SK-N-SH treated with all-trans-retinoic acid at 6 μM for 48 hours (cell line): ENCODE measurements at regions not wholly inside any gene's neighbourhood (a gene's known extent, or its start where the extent isn't known, plus 50 kb on each side); places are given as distances from the start of the nearest gene placed in this dataset.

Experiments used
- ATAC-seq: fragments of 200-7000 bp; cut with Tn5 transposase; 3 replicates; pipeline ENCODE4 v1.9.1; 2020; ENCODE audit warnings: mild to moderate bottlenecking, moderate library complexity
- ARNTL ChIP-seq: fragments of 450-650 bp; formaldehyde crosslinking; IDR thresholded peaks from 2 replicates; pipeline ENCODE4 v1.5.0; 2020; ENCODE audit warnings: low read depth, mild to moderate bottlenecking, moderate library complexity, borderline replicate concordance
- BACH2 ChIP-seq: fragments of 250-450 bp; sonication (Bioruptor Pico); IDR thresholded peaks from 2 replicates; pipeline ENCODE4 v1.9.0; 2021; ENCODE audit warnings: mild to moderate bottlenecking, borderline replicate concordance
- CSDC2 ChIP-seq: fragments of 250-450 bp; sonication (Bioruptor Pico); IDR thresholded peaks from 2 replicates; pipeline ENCODE4 v1.5.0; 2020; ENCODE audit warnings: mild to moderate bottlenecking, moderate library complexity
- ESRRG ChIP-seq: fragments of 250-450 bp; sonication (Bioruptor Pico); IDR thresholded peaks from 2 replicates; pipeline ENCODE4 v1.6.1; 2021; ENCODE audit warnings: mild to moderate bottlenecking
- ISL1 ChIP-seq: fragments of 250-450 bp; sonication (Bioruptor Pico); IDR thresholded peaks from 2 replicates; pipeline ENCODE4 v2.1.2; 2022; ENCODE audit warnings: mild to moderate bottlenecking, moderate library complexity
- OSR1 ChIP-seq: fragments of 250-450 bp; sonication (Bioruptor Pico); IDR thresholded peaks from 2 replicates; pipeline ENCODE4 v1.8.0; 2022; ENCODE audit warnings: moderate library complexity, mild to moderate bottlenecking, inconsistent platforms
- POU6F1 ChIP-seq: fragments of 250-450 bp; sonication (Bioruptor Pico); IDR thresholded peaks from 2 replicates; pipeline ENCODE4 v1.8.0; 2021; ENCODE audit warnings: low read depth, mild to moderate bottlenecking, moderate library complexity, borderline replicate concordance
- PPARA ChIP-seq: fragments of 250-450 bp; sonication (Bioruptor Pico); IDR thresholded peaks from 2 replicates; pipeline ENCODE4 v1.5.0; 2020; ENCODE audit warnings: mild to moderate bottlenecking, borderline replicate concordance
- RARB ChIP-seq: fragments of 250-450 bp; sonication (Bioruptor Pico); IDR thresholded peaks from 2 replicates; pipeline ENCODE4 v1.8.0; 2021; ENCODE audit warnings: mild to moderate bottlenecking, moderate library complexity
- SNAI2 ChIP-seq: fragments of 250-450 bp; sonication (Bioruptor Pico); IDR thresholded peaks from 2 replicates; pipeline ENCODE4 v1.5.0; 2020; ENCODE audit warnings: mild to moderate bottlenecking, moderate library complexity
- TOX ChIP-seq: fragments of 250-450 bp; sonication (Bioruptor Pico); IDR thresholded peaks from 2 replicates; pipeline ENCODE4 v1.8.0; 2021; ENCODE audit warnings: mild to moderate bottlenecking, moderate library complexity, borderline replicate concordance
- ZC3H10 ChIP-seq: fragments of 250-450 bp; sonication (Bioruptor Pico); IDR thresholded peaks from 2 replicates; pipeline ENCODE4 v1.5.1; 2021; ENCODE audit warnings: mild to moderate bottlenecking, moderate library complexity
- ZFP3 ChIP-seq: fragments of 250-450 bp; sonication (Bioruptor Pico); IDR thresholded peaks from 2 replicates; pipeline ENCODE4 v1.5.0; 2020; ENCODE audit warnings: mild to moderate bottlenecking, moderate library complexity
- ZFP30 ChIP-seq: fragments of 450-650 bp; formaldehyde crosslinking; IDR thresholded peaks from 2 replicates; pipeline ENCODE4 v1.5.0; 2022; ENCODE audit warnings: mild to moderate bottlenecking, moderate library complexity
- ZNF565 ChIP-seq: fragments of 450-650 bp; formaldehyde crosslinking; conservative IDR thresholded peaks from 2 replicates; pipeline ENCODE4 v1.5.0; 2020; ENCODE audit warnings: low read depth, mild to moderate bottlenecking, moderate library complexity
- ZNF70 ChIP-seq: fragments of 450-650 bp; formaldehyde crosslinking; IDR thresholded peaks from 2 replicates; pipeline ENCODE4 v1.5.0; 2020; ENCODE audit warnings: mild to moderate bottlenecking, moderate library complexity
- TF ChIP-seq, protein P1 (sequence below): fragments of 250-450 bp; sonication (Bioruptor Pico); IDR thresholded peaks from 2 replicates; pipeline ENCODE4 v1.5.1; 2020; ENCODE audit warnings: low read depth, mild to moderate bottlenecking, moderate library complexity
- TF ChIP-seq, protein P2 (sequence below): fragments of 250-450 bp; sonication (Bioruptor Pico); IDR thresholded peaks from 2 replicates; pipeline ENCODE4 v1.5.0; 2020; ENCODE audit warnings: mild to moderate bottlenecking, moderate library complexity
- TF ChIP-seq, protein P3 (sequence below): fragments of 250-450 bp; sonication (Bioruptor Pico); IDR thresholded peaks from 2 replicates; pipeline ENCODE4 v1.8.0; 2020; ENCODE audit warnings: mild to moderate bottlenecking, moderate library complexity, borderline replicate concordance
- TF ChIP-seq, protein P4 (sequence below): fragments of 250-450 bp; sonication (Bioruptor Pico); IDR thresholded peaks from 2 replicates; pipeline ENCODE4 v1.5.1; 2021; ENCODE audit warnings: mild to moderate bottlenecking, moderate library complexity

DNA sequence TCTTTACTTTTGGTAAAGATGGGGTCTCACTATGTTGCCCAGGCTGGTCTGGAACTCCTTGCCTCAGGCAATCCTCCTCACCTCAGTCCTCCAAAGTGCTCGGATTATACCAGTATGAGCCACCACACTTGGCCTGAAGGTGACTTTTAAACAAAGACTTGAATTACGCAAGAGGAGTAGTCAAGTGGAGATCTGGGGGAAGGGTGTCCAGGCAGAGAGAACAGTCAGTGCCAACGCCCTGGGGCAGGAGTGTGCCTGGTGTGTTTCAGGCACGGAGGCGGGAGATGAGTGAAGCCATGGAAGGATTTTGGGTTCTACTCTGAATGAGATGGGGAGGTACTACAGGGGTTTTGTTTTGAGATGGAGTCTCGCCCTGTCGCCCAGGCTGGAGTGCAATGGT, 82.6 kb upstream of the NPTX2 start:
- TF ChIP-seq RARB (CRISPR knock-in tag), result no peak
- TF ChIP-seq, protein P1, sequence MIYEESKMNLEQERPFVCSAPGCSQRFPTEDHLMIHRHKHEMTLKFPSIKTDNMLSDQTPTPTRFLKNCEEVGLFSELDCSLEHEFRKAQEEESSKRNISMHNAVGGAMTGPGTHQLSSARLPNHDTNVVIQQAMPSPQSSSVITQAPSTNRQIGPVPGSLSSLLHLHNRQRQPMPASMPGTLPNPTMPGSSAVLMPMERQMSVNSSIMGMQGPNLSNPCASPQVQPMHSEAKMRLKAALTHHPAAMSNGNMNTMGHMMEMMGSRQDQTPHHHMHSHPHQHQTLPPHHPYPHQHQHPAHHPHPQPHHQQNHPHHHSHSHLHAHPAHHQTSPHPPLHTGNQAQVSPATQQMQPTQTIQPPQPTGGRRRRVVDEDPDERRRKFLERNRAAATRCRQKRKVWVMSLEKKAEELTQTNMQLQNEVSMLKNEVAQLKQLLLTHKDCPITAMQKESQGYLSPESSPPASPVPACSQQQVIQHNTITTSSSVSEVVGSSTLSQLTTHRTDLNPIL (CRISPR knock-in tag), result no peak
- TF ChIP-seq ZC3H10, result no peak
- TF ChIP-seq CSDC2, result no peak
- TF ChIP-seq POU6F1, result no peak
- TF ChIP-seq, protein P2, sequence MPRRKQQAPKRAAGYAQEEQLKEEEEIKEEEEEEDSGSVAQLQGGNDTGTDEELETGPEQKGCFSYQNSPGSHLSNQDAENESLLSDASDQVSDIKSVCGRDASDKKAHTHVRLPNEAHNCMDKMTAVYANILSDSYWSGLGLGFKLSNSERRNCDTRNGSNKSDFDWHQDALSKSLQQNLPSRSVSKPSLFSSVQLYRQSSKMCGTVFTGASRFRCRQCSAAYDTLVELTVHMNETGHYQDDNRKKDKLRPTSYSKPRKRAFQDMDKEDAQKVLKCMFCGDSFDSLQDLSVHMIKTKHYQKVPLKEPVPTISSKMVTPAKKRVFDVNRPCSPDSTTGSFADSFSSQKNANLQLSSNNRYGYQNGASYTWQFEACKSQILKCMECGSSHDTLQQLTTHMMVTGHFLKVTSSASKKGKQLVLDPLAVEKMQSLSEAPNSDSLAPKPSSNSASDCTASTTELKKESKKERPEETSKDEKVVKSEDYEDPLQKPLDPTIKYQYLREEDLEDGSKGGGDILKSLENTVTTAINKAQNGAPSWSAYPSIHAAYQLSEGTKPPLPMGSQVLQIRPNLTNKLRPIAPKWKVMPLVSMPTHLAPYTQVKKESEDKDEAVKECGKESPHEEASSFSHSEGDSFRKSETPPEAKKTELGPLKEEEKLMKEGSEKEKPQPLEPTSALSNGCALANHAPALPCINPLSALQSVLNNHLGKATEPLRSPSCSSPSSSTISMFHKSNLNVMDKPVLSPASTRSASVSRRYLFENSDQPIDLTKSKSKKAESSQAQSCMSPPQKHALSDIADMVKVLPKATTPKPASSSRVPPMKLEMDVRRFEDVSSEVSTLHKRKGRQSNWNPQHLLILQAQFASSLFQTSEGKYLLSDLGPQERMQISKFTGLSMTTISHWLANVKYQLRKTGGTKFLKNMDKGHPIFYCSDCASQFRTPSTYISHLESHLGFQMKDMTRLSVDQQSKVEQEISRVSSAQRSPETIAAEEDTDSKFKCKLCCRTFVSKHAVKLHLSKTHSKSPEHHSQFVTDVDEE, result no peak
- TF ChIP-seq, protein P3, sequence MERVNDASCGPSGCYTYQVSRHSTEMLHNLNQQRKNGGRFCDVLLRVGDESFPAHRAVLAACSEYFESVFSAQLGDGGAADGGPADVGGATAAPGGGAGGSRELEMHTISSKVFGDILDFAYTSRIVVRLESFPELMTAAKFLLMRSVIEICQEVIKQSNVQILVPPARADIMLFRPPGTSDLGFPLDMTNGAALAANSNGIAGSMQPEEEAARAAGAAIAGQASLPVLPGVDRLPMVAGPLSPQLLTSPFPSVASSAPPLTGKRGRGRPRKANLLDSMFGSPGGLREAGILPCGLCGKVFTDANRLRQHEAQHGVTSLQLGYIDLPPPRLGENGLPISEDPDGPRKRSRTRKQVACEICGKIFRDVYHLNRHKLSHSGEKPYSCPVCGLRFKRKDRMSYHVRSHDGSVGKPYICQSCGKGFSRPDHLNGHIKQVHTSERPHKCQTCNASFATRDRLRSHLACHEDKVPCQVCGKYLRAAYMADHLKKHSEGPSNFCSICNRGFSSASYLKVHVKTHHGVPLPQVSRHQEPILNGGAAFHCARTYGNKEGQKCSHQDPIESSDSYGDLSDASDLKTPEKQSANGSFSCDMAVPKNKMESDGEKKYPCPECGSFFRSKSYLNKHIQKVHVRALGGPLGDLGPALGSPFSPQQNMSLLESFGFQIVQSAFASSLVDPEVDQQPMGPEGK (CRISPR knock-in tag), result no peak
- no peak for TF ChIP-seq ISL1 (CRISPR knock-in tag)
- ATAC-seq, result no peak

GRCh38 chr7:98531717-98532116, 85.4 kb upstream of the NPTX2 start:
- ATAC-seq, result no peak
- no peak for TF ChIP-seq POU6F1
- TF ChIP-seq, protein P2, result no peak
- no peak for TF ChIP-seq BACH2 (CRISPR knock-in tag)
- no peak for TF ChIP-seq TOX (CRISPR knock-in tag)
- no peak for TF ChIP-seq OSR1
- TF ChIP-seq ARNTL (CRISPR knock-in tag), result no peak
- TF ChIP-seq, protein P3 (CRISPR knock-in tag), result no peak
- TF ChIP-seq, protein P4, sequence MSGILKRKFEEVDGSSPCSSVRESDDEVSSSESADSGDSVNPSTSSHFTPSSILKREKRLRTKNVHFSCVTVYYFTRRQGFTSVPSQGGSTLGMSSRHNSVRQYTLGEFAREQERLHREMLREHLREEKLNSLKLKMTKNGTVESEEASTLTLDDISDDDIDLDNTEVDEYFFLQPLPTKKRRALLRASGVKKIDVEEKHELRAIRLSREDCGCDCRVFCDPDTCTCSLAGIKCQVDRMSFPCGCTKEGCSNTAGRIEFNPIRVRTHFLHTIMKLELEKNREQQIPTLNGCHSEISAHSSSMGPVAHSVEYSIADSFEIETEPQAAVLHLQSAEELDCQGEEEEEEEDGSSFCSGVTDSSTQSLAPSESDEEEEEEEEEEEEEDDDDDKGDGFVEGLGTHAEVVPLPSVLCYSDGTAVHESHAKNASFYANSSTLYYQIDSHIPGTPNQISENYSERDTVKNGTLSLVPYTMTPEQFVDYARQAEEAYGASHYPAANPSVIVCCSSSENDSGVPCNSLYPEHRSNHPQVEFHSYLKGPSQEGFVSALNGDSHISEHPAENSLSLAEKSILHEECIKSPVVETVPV (CRISPR knock-in tag), result no peak
- no peak for TF ChIP-seq ESRRG (CRISPR knock-in tag)
- TF ChIP-seq, protein P1 (CRISPR knock-in tag), result no peak
- no peak for TF ChIP-seq ZC3H10
- no peak for TF ChIP-seq SNAI2 (CRISPR knock-in tag)
- TF ChIP-seq CSDC2, result no peak
- TF ChIP-seq ISL1 (CRISPR knock-in tag), result no peak
- no peak for TF ChIP-seq ZNF70
- TF ChIP-seq RARB (CRISPR knock-in tag), result no peak
- TF ChIP-seq ZFP3, result no peak
- no peak for TF ChIP-seq ZNF565 (CRISPR knock-in tag)
- TF ChIP-seq ZFP30 (CRISPR knock-in tag), result no peak
- no peak for TF ChIP-seq PPARA (CRISPR knock-in tag)
